ENCODE measurements at regions not wholly inside any gene's neighbourhood (a gene's known extent, or its start where the extent isn't known, plus 50 kb on each side); places are given as distances from the start of the nearest gene placed in this dataset.

DNA sequence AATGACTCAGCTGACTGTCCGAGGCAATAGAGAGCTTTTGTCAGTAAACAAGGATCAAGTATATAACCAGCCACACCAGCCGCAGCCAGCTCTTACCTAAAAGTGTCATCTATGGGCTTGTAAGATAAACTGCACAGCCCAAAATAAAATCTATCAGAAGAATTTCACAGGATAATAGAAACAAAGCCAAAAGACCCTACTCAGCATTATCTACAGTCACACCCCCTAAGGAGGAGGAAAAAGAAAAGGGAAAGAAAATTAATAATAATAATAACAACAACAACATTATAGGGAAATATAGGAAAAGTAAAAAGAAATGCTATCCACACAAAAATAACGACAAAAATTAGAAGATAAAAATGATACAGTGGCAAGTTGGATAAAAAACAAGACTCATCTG is 1883.8 kb downstream of the OLFM4 start:
- no peak overlapping the region for H3K4me3 ChIP-seq (ENCODE audit: low read depth, low read length)
- in situ Hi-C loops (cut with HindIII; ENCODE audit: low sequenced_read_pairs): no loop called here
- TF ChIP-seq CTCF (IDR thresholded peaks at IDR 0.05; ENCODE audit: low read depth, low read length, missing control alignments): no peak
- DNase-seq (ENCODE audit: low read depth): no peak

- H3K4me3 ChIP-seq (ENCODE audit: low read depth, low read length): no peak overlapping the region
- TF ChIP-seq CTCF (IDR thresholded peaks at IDR 0.05; ENCODE audit: low read depth, low read length, missing control alignments): no peak
- in situ Hi-C loops (cut with HindIII; ENCODE audit: low sequenced_read_pairs): no loop called here
- DNase-seq (ENCODE audit: low read depth): no peak
Observed at GRCh38 chr13:54913668-54914067, 1885.1 kb downstream of the OLFM4 start.

- DNase-seq (ENCODE audit: low read depth): no peak
- no peak overlapping the region for H3K4me3 ChIP-seq (ENCODE audit: low read depth, low read length)
- in situ Hi-C loops (cut with HindIII; ENCODE audit: low sequenced_read_pairs): no loop called here
- TF ChIP-seq CTCF (IDR thresholded peaks at IDR 0.05; ENCODE audit: low read depth, low read length, missing control alignments): no peak
Observed at GRCh38 chr13:54927538-54927937, 1898.9 kb downstream of the OLFM4 start.

- no peak for TF ChIP-seq CTCF (IDR thresholded peaks at IDR 0.05; ENCODE audit: low read depth, low read length, missing control alignments)
- in situ Hi-C loops (cut with HindIII; ENCODE audit: low sequenced_read_pairs): no loop called here
- no peak overlapping the region for H3K4me3 ChIP-seq (ENCODE audit: low read depth, low read length)
Observed at GRCh38 chr13:54928071-54928470, 1899.5 kb downstream of the OLFM4 start.

GRCh38 chr13:54934121-54934520 is 1905.5 kb downstream of the OLFM4 start:
- in situ Hi-C loops (cut with HindIII; ENCODE audit: low sequenced_read_pairs): no loop called here
- no peak overlapping the region for H3K4me3 ChIP-seq (ENCODE audit: low read depth, low read length)
- no peak for TF ChIP-seq CTCF (IDR thresholded peaks at IDR 0.05; ENCODE audit: low read depth, low read length, missing control alignments)
- DNase-seq (ENCODE audit: low read depth): no peak

More at GRCh38 chr13:54928071-54928470, 1899.5 kb downstream of the OLFM4 start:
- no peak for DNase-seq (ENCODE audit: low read depth)

- no peak for TF ChIP-seq CTCF (IDR thresholded peaks at IDR 0.05; ENCODE audit: low read depth, low read length, missing control alignments)
Observed at GRCh38 chr13:54945973-54946372, 1917.4 kb downstream of the OLFM4 start.

GRCh38 chr13:54949735-54950134 is 1921.1 kb downstream of the OLFM4 start:
- DNase-seq (ENCODE audit: low read depth): no peak
- no peak overlapping the region for H3K4me3 ChIP-seq (ENCODE audit: low read depth, low read length)
- in situ Hi-C loops (cut with HindIII; ENCODE audit: low sequenced_read_pairs): no loop called here
- no peak for TF ChIP-seq CTCF (IDR thresholded peaks at IDR 0.05; ENCODE audit: low read depth, low read length, missing control alignments)

More at GRCh38 chr13:54945973-54946372, 1917.4 kb downstream of the OLFM4 start:
- H3K4me3 ChIP-seq (ENCODE audit: low read depth, low read length): no peak overlapping the region
- DNase-seq (ENCODE audit: low read depth): no peak
- in situ Hi-C loops (cut with HindIII; ENCODE audit: low sequenced_read_pairs): no loop called here
